ACC112 (cell line): ENCODE measurements at regions not wholly inside any gene's neighbourhood (a gene's known extent, or its start where the extent isn't known, plus 50 kb on each side); places are given as distances from the start of the nearest gene placed in this dataset.
A peak's percentile ranks its signal among the peaks of the same experiment; 100 is the strongest.

ENCODE experiments used
- H2AFZ ChIP-seq: fragments of 200-600 bp; sonication (generic); one replicate; pipeline ENCODE4 v1.6.0; 2017; ENCODE audit warnings: antibody characterized with exemption, low read length; ENCODE audit not compliant: unreplicated experiment
- H3K27ac ChIP-seq: fragments of 200-600 bp; sonication (generic); 2 replicates; pipeline ENCODE4 v1.5.1; 2014; ENCODE audit warnings: low read depth, mild to moderate bottlenecking, antibody characterized with exemption, low read length, moderate library complexity
- H3K27me3 ChIP-seq: fragments of 200-600 bp; sonication (generic); 2 replicates; pipeline ENCODE4 v1.6.1; 2014; ENCODE audit warnings: mild to moderate bottlenecking, antibody characterized with exemption, low read length, moderate library complexity, mixed read lengths; ENCODE audit not compliant: insufficient read depth
- H3K36me3 ChIP-seq: fragments of 200-600 bp; sonication (generic); 2 replicates; pipeline ENCODE4 v1.6.1; 2016; ENCODE audit warnings: mild to moderate bottlenecking, antibody characterized with exemption, low read length, moderate library complexity, mixed read lengths; ENCODE audit not compliant: insufficient read depth
- H3K4me1 ChIP-seq: fragments of 200-600 bp; sonication (generic); one replicate; pipeline ENCODE4 v1.6.1; 2016; ENCODE audit warnings: low read length, mixed read lengths; ENCODE audit not compliant: insufficient read depth, unreplicated experiment, control insufficient read depth
- H3K4me3 ChIP-seq: fragments of 200-600 bp; sonication (generic); 2 replicates; pipeline ENCODE4 v1.5.1; 2014; ENCODE audit warnings: mild to moderate bottlenecking, low read depth, low read length
- H3K79me2 ChIP-seq: fragments of 200-600 bp; sonication (generic); one replicate; pipeline ENCODE4 v1.6.0; 2016; ENCODE audit warnings: low read length; ENCODE audit not compliant: control insufficient read depth, unreplicated experiment, insufficient read depth

- no peaks in the 10 kb centered on the region for H3K27me3 ChIP-seq
- H3K36me3 ChIP-seq, result no peaks in the 10 kb centered on the region
- peak overlapping the region; percentile 21; the same call in 1 of the 2 replicates for H3K27ac ChIP-seq
- no peaks in the 10 kb centered on the region for H3K79me2 ChIP-seq
- H3K4me3 ChIP-seq, result no peak overlapping the region
- H2AFZ ChIP-seq, result no peak overlapping the region
- peaks cover 11% of the 10 kb centered on the region for H3K4me1 ChIP-seq
Measured at GRCh38 chr5:96017951-96018350, 56.3 kb upstream of the ELL2 start.

DNA sequence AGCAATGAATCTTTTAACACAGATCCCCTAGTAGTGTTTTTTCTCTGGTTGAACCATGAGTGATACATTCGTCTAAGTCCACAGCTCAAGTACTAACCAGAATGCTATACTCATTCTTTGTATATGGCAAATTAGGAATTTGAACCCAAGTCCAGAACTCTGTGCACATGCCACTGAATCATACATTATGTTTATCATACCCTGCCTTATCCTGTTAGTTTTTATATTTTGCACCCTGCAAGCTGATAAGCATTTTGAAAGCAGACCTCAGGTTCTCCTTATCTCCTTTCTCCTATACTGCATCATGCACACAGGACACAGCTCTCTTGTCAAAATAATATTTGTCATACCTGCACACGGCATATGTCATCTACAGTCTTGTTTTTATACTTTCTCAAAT lies 54.6 kb upstream of the ELL2 start:
- peaks cover 7% of the 10 kb centered on the region for H3K4me1 ChIP-seq
- H3K4me3 ChIP-seq, result no peak overlapping the region
- no peaks in the 10 kb centered on the region for H3K36me3 ChIP-seq
- H3K27me3 ChIP-seq, result no peaks in the 10 kb centered on the region
- no peak overlapping the region for H2AFZ ChIP-seq
- no peak overlapping the region for H3K27ac ChIP-seq
- no peaks in the 10 kb centered on the region for H3K79me2 ChIP-seq

DNA sequence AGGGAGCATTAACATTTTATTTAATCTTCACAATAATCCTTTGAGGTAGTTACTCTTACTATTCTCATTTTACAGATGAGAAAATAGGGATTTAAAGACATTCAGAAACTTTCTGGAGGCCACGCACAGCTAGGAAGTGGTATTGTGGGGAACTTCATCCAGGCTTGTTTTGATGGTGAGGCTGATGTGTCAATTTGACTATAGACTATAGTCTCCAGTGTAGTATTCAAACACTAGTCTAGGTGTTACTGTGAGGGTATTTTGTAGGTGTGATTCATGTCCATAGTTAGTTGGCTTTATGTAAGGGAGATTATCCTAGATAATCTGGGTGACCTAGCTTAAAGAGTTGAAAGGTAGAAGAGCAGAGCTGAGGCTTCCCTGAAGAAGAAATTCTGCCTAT lies 54.1 kb upstream of the ELL2 start:
- no peaks in the 10 kb centered on the region for H3K79me2 ChIP-seq
- no peak overlapping the region for H3K4me3 ChIP-seq
- no peak overlapping the region for H3K27ac ChIP-seq
- no peak overlapping the region for H2AFZ ChIP-seq
- peaks cover 7% of the 10 kb centered on the region for H3K4me1 ChIP-seq
- H3K27me3 ChIP-seq, result no peaks in the 10 kb centered on the region
- H3K36me3 ChIP-seq, result no peaks in the 10 kb centered on the region

DNA sequence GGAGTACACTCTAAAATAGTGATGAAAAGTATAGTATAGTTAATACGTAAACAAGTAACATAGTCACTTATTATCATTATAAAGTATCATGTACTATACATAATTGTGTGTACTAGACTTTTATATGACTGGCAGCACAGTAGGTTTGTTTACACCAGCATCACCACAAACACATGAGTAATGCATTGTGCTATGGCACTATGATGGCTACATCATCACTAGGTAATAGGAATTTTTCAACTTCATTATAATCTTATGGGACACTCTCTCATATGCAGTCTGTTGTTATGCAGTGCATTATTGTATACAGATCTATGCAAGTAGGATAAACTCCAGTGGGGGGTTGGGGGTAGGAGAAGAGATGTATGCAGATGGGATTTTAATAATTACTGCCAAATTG lies 52.7 kb upstream of the ELL2 start:
- Histone ChIP-seq H2AFZ (no peak overlapping the region), H3K27me3 (no peaks in the 10 kb centered on the region), H3K27ac (no peak overlapping the region), H3K4me3 (no peak overlapping the region), H3K79me2 (no peaks in the 10 kb centered on the region), H3K36me3 (no peaks in the 10 kb centered on the region), H3K4me1 (peaks cover 7% of the 10 kb centered on the region)

DNA sequence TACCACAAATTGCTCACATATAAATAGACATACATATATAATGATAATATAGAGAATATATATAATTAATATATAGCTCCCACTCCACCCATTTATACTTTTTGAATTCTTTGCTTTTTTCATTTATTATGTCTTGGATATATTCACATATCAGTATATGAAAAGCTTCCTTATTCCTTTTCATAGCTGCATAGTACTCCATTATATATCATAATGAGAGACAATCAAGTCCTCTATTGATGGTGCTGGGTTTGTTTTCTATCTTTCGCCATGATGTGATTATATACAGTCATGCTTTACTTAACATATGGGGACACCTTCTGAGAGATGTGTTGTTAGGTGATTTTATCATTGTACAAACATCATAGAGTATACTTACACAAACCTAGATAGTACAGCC lies 51.6 kb upstream of the ELL2 start:
- Histone ChIP-seq H2AFZ (no peak overlapping the region), H3K27me3 (no peaks in the 10 kb centered on the region), H3K79me2 (no peaks in the 10 kb centered on the region), H3K4me3 (no peak overlapping the region), H3K27ac (no peak overlapping the region), H3K36me3 (no peaks in the 10 kb centered on the region), H3K4me1 (peaks cover 5% of the 10 kb centered on the region)

- H3K79me2 ChIP-seq, result no peaks in the 10 kb centered on the region
- H3K27ac ChIP-seq, result no peak overlapping the region
- no peaks in the 10 kb centered on the region for H3K36me3 ChIP-seq
- H3K27me3 ChIP-seq, result no peaks in the 10 kb centered on the region
- no peak overlapping the region for H2AFZ ChIP-seq
- no peaks in the 10 kb centered on the region for H3K4me1 ChIP-seq
- no peak overlapping the region for H3K4me3 ChIP-seq
Measured at GRCh38 chr5:96012399-96012798, 50.7 kb upstream of the ELL2 start.
